A673 (cell line): ENCODE measurements at regions not wholly inside any gene's neighbourhood (a gene's known extent, or its start where the extent isn't known, plus 50 kb on each side); places are given as distances from the start of the nearest gene placed in this dataset.
"Not testable (repeated sequence)": the region's sequence is repeated elsewhere in the genome, so short reads cannot be mapped to it uniquely, and the experiment has no call there.

Source experiments
- BruUV-seq: library from RNA; stranded (reverse); fragments of 400-500 nt; replicated peaks from 2 replicates; lab custom pipeline; 2021; lab: Mats Ljungman, UMichigan
- CTCF ChIA-PET: fragments of 300-600 bp; sonication (Branson Sonifier 250); formaldehyde crosslinking; loops from one replicate; lab custom pipeline; 2022; ENCODE audit warnings: antibody characterized with exemption; lab: Charles Lee
- POLR2A ChIA-PET: fragments of 300-600 bp; sonication (Branson Sonifier 250); formaldehyde crosslinking; loops from one replicate; lab custom pipeline; 2022; ENCODE audit warnings: antibody characterized with exemption; ENCODE audit not compliant: low non-redundant PET; lab: Charles Lee
- DNase-seq: peaks from one replicate; pipeline ENCODE4 v3.0.0-alpha.2; 2015; ENCODE audit warnings: low spot score
- H3K27ac ChIP-seq: fragments of 200-600 bp; sonication (generic); 2 replicates; pipeline ENCODE4 v1.5.1; 2016; ENCODE audit warnings: mixed run types, low read depth, mild to moderate bottlenecking, mixed read lengths, antibody characterized with exemption, low read length; ENCODE audit not compliant: poor library complexity, severe bottlenecking
- H3K27me3 ChIP-seq: fragments of 200-600 bp; sonication (generic); replicated peaks from 2 replicates; pipeline ENCODE4 v1.6.1; 2017; ENCODE audit warnings: mixed run types, low read depth, mild to moderate bottlenecking, mixed read lengths, antibody characterized with exemption, low read length; ENCODE audit not compliant: insufficient read depth, poor library complexity
- H3K36me3 ChIP-seq: fragments of 200-600 bp; sonication (generic); 2 replicates; pipeline ENCODE4 v1.6.1; 2016; ENCODE audit warnings: mixed run types, mild to moderate bottlenecking, mixed read lengths, antibody characterized with exemption, low read length; ENCODE audit not compliant: insufficient read depth, poor library complexity, severe bottlenecking
- H3K4me1 ChIP-seq: fragments of 200-600 bp; sonication (generic); 2 replicates; pipeline ENCODE4 v1.6.1; 2017; ENCODE audit warnings: mixed run types, mild to moderate bottlenecking, mixed read lengths, antibody characterized with exemption, low read length; ENCODE audit not compliant: insufficient read depth, poor library complexity, severe bottlenecking
- H3K4me3 ChIP-seq: fragments of 200-600 bp; sonication (generic); 2 replicates; pipeline ENCODE4 v1.5.1; 2016; ENCODE audit warnings: low read depth, mixed run types, mild to moderate bottlenecking, mixed read lengths, low read length; ENCODE audit not compliant: poor library complexity, severe bottlenecking
- H3K9me3 ChIP-seq: fragments of 200-600 bp; sonication (generic); 2 replicates; pipeline ENCODE4 v1.6.1; 2016; ENCODE audit warnings: mixed run types, low read depth, mild to moderate bottlenecking, mixed read lengths, antibody characterized with exemption, low read length; ENCODE audit not compliant: poor library complexity, severe bottlenecking
- CTCF ChIP-seq: fragments of 300-800, 200-600 bp; sonication (generic); conservative IDR thresholded peaks from 2 replicates; pipeline ENCODE4 v1.5.1; 2017; ENCODE audit warnings: low read depth, mild to moderate bottlenecking, antibody characterized with exemption, low read length, moderate library complexity, mixed read lengths
- EZH2 ChIP-seq: fragments of 200-600 bp; sonication (generic); IDR thresholded peaks from 2 replicates; pipeline ENCODE4 v1.6.1; 2017; ENCODE audit warnings: borderline replicate concordance, low read depth, mild to moderate bottlenecking, mixed read lengths, antibody characterized with exemption, low read length; ENCODE audit not compliant: poor library complexity, severe bottlenecking
- intact Hi-C: fragments of 100-400 bp; cut with micrococcal nuclease; formaldehyde crosslinking; loops from one replicate; pipeline ENCODE4 v1.10.0; 2022; ENCODE audit not compliant: unreplicated experiment

GRCh38 chr2:185511925-185512324 is 226.7 kb upstream of the FSIP2 start:
- H3K4me1 ChIP-seq = no peaks in the 10 kb centered on the region
- BruUV-seq = no TSS peak
- H3K4me3 ChIP-seq = no peak overlapping the region
- H3K27ac ChIP-seq = no peak overlapping the region
- TF ChIP-seq EZH2 = no peak
- TF ChIP-seq CTCF = no peak
- H3K9me3 ChIP-seq = peaks cover 5% of the 10 kb centered on the region
- DNase-seq = no peak
- intact Hi-C loops = no loop called here
- ChIA-PET POLR2A (no interaction called here), CTCF (no interaction called here)
- H3K27me3 ChIP-seq = no peaks in the 10 kb centered on the region
- no peaks in the 10 kb centered on the region for H3K36me3 ChIP-seq

GRCh38 chr2:185522472-185522871 is 216.1 kb upstream of the FSIP2 start:
- no peaks in the 10 kb centered on the region for H3K4me1 ChIP-seq
- no peaks in the 10 kb centered on the region for H3K27me3 ChIP-seq
- TF ChIP-seq CTCF (peak; percentile 36; the same call in 1 of the 2 replicates), EZH2 (no peak)
- peak; percentile 9 for DNase-seq
- BruUV-seq = no TSS peak
- intact Hi-C loops = loop anchor here (5.0 kb wide), 1 partner anchor 215 kb away; the partner anchor contains the start of gene FSIP2
- H3K27ac ChIP-seq = no peak overlapping the region
- POLR2A ChIA-PET = no interaction called here
- H3K4me3 ChIP-seq = no peak overlapping the region
- no peaks in the 10 kb centered on the region for H3K36me3 ChIP-seq
- no peaks in the 10 kb centered on the region for H3K9me3 ChIP-seq
- CTCF ChIA-PET = no interaction called here

- H3K27ac ChIP-seq, H3K4me1 ChIP-seq, DNase-seq, H3K27me3 ChIP-seq, BruUV-seq, H3K36me3 ChIP-seq, H3K4me3 ChIP-seq, H3K9me3 ChIP-seq, CTCF ChIA-PET, POLR2A ChIA-PET: not testable (repeated sequence)
- intact Hi-C loops = loop anchor here (5.0 kb wide), 1 partner anchor 213 kb away; the partner anchor contains the start of gene FSIP2
These were observed 214.4 kb upstream of the FSIP2 start for GRCh38 chr2:185524242-185524641.

GRCh38 chr2:185526161-185526560 is 212.4 kb upstream of the FSIP2 start:
- ChIA-PET CTCF (no interaction called here), POLR2A (no interaction called here)
- intact Hi-C loops = no loop called here
- H3K4me3 ChIP-seq = no peak overlapping the region
- H3K4me1 ChIP-seq = no peaks in the 10 kb centered on the region
- no peak for TF ChIP-seq EZH2
- no peak for TF ChIP-seq CTCF
- H3K36me3 ChIP-seq = no peaks in the 10 kb centered on the region
- no peaks in the 10 kb centered on the region for H3K9me3 ChIP-seq
- H3K27ac ChIP-seq = no peak overlapping the region
- H3K27me3 ChIP-seq = no peaks in the 10 kb centered on the region
- no peak for DNase-seq
- BruUV-seq = no TSS peak
